Neural cell (in vitro differentiated cells): ENCODE measurements at regions not wholly inside any gene's neighbourhood (a gene's known extent, or its start where the extent isn't known, plus 50 kb on each side); places are given as distances from the start of the nearest gene placed in this dataset.

Experiments used
- H2AFZ ChIP-seq: fragments of 200-600, 300-800 bp; sonication (generic), shearing (Covaris generic); 2 replicates; pipeline ENCODE4 v1.6.0; 2014; ENCODE audit warnings: low read depth, mild to moderate bottlenecking, antibody characterized with exemption, low read length, moderate library complexity
- H3F3A ChIP-seq: fragments of 200-600 bp; shearing (Covaris generic); 2 replicates; pipeline ENCODE4 v1.6.1; 2016; ENCODE audit warnings: mild to moderate bottlenecking, moderate library complexity, mixed read lengths, antibody characterized with exemption, low read length; ENCODE audit not compliant: insufficient read depth, poor library complexity, severe bottlenecking
- H3K27ac ChIP-seq: fragments of 200-600, 300-800 bp; sonication (generic), shearing (Covaris generic); 2 replicates; pipeline ENCODE4 v1.5.1; 2014; ENCODE audit warnings: mild to moderate bottlenecking, low read length, moderate library complexity
- H3K27me3 ChIP-seq: fragments of 300-800, 200-600 bp; sonication (generic), shearing (Covaris generic); 2 replicates; pipeline ENCODE4 v1.6.0; 2014; ENCODE audit warnings: mild to moderate bottlenecking, low read depth, low read length, moderate library complexity; ENCODE audit not compliant: insufficient read depth
- H3K36me3 ChIP-seq: fragments of 300-800, 200-600 bp; sonication (generic), shearing (Covaris generic); 2 replicates; pipeline ENCODE4 v1.5.1; 2014; ENCODE audit warnings: mild to moderate bottlenecking, antibody characterized with exemption, low read length, moderate library complexity; ENCODE audit not compliant: insufficient read depth
- H3K4me2 ChIP-seq: fragments of 300-800, 200-600 bp; sonication (generic), shearing (Covaris generic); 2 replicates; pipeline ENCODE4 v1.6.0; 2014; ENCODE audit warnings: mild to moderate bottlenecking, low read length
- H3K4me3 ChIP-seq: fragments of 300-800, 200-600 bp; sonication (generic), shearing (Covaris generic); 2 replicates; pipeline ENCODE4 v1.5.1; 2014; ENCODE audit warnings: mild to moderate bottlenecking, low read length, moderate library complexity
- H3K79me2 ChIP-seq: fragments of 200-600 bp; shearing (Covaris generic); replicated peaks from 2 replicates; pipeline ENCODE4 v1.6.0; 2014; ENCODE audit warnings: mild to moderate bottlenecking, low read length, moderate library complexity; ENCODE audit not compliant: insufficient read depth
- H3K9ac ChIP-seq: fragments of 300-800, 200-600 bp; sonication (generic), shearing (Covaris generic); 2 replicates; pipeline ENCODE4 v1.6.1; 2016; ENCODE audit warnings: mild to moderate bottlenecking, low read length, mixed read lengths
- H3K9me2 ChIP-seq: fragments of 200-600 bp; shearing (Covaris generic); 2 replicates; pipeline ENCODE4 v1.6.1; 2016; ENCODE audit warnings: mild to moderate bottlenecking, low read length, mixed read lengths; ENCODE audit not compliant: insufficient read depth
- H3K9me3 ChIP-seq: fragments of 200-600, 300-800 bp; sonication (generic), shearing (Covaris generic); 2 replicates; pipeline ENCODE4 v1.6.1; 2016; ENCODE audit warnings: mild to moderate bottlenecking, mixed run types, low read length, moderate library complexity, mixed read lengths
- H4K20me1 ChIP-seq: fragments of 200-600 bp; shearing (Covaris generic); 2 replicates; pipeline ENCODE4 v1.6.1; 2016; ENCODE audit warnings: mild to moderate bottlenecking, mixed run types; ENCODE audit not compliant: insufficient read depth
- EP300 ChIP-seq: fragments of 450-650 bp; conservative IDR thresholded peaks from 2 replicates; pipeline ENCODE4 v1.6.1; 2014; ENCODE audit warnings: antibody characterized with exemption, mild to moderate bottlenecking, moderate library complexity; ENCODE audit not compliant: poor library complexity, severe bottlenecking
- EZH2 ChIP-seq: fragments of 200-600, 300-800 bp; shearing (Covaris generic), sonication (generic); IDR thresholded peaks from 2 replicates; pipeline ENCODE4 v1.6.1; 2014; ENCODE audit warnings: antibody characterized with exemption, low read length, borderline replicate concordance, mild to moderate bottlenecking; ENCODE audit not compliant: insufficient read depth, poor library complexity, severe bottlenecking
- MXI1 ChIP-seq: fragments of 450-650 bp; conservative IDR thresholded peaks from 2 replicates; pipeline ENCODE4 v1.6.1; 2014; ENCODE audit warnings: antibody characterized with exemption, mild to moderate bottlenecking; ENCODE audit not compliant: poor library complexity, severe bottlenecking
- POLR2AphosphoS5 ChIP-seq: IDR thresholded peaks from 2 replicates; pipeline ENCODE4 v1.6.1; 2012
- RAD21 ChIP-seq: fragments of 450-650 bp; conservative IDR thresholded peaks from 2 replicates; pipeline ENCODE4 v1.6.1; 2014; ENCODE audit warnings: antibody characterized with exemption, mild to moderate bottlenecking, moderate library complexity
- SMC3 ChIP-seq: fragments of 450-650 bp; conservative IDR thresholded peaks from 2 replicates; pipeline ENCODE4 v1.6.1; 2014; ENCODE audit warnings: antibody characterized with exemption, mild to moderate bottlenecking, moderate library complexity; ENCODE audit not compliant: poor library complexity
- TAF1 ChIP-seq: IDR thresholded peaks from 2 replicates; pipeline ENCODE4 v1.6.1; 2012; ENCODE audit warnings: low read depth
- TF ChIP-seq, protein P1 (sequence below): IDR thresholded peaks from 2 replicates; pipeline ENCODE4 v1.6.1; 2012; ENCODE audit warnings: borderline replicate concordance
- TF ChIP-seq, protein P2 (sequence below): fragments of 450-650 bp; IDR thresholded peaks from 2 replicates; pipeline ENCODE4 v1.5.1; 2014; ENCODE audit warnings: antibody characterized with exemption, mild to moderate bottlenecking, moderate library complexity; ENCODE audit not compliant: poor library complexity, severe bottlenecking

GRCh38 chr1:239558991-239559390 lies 172.6 kb downstream of the CHRM3 start:
- TF ChIP-seq POLR2AphosphoS5 (no peak), EZH2 (no peak), RAD21 (no peak), EP300 (no peak), SMC3 (no peak), MXI1 (no peak), TAF1 (no peak)
- TF ChIP-seq, protein P1, sequence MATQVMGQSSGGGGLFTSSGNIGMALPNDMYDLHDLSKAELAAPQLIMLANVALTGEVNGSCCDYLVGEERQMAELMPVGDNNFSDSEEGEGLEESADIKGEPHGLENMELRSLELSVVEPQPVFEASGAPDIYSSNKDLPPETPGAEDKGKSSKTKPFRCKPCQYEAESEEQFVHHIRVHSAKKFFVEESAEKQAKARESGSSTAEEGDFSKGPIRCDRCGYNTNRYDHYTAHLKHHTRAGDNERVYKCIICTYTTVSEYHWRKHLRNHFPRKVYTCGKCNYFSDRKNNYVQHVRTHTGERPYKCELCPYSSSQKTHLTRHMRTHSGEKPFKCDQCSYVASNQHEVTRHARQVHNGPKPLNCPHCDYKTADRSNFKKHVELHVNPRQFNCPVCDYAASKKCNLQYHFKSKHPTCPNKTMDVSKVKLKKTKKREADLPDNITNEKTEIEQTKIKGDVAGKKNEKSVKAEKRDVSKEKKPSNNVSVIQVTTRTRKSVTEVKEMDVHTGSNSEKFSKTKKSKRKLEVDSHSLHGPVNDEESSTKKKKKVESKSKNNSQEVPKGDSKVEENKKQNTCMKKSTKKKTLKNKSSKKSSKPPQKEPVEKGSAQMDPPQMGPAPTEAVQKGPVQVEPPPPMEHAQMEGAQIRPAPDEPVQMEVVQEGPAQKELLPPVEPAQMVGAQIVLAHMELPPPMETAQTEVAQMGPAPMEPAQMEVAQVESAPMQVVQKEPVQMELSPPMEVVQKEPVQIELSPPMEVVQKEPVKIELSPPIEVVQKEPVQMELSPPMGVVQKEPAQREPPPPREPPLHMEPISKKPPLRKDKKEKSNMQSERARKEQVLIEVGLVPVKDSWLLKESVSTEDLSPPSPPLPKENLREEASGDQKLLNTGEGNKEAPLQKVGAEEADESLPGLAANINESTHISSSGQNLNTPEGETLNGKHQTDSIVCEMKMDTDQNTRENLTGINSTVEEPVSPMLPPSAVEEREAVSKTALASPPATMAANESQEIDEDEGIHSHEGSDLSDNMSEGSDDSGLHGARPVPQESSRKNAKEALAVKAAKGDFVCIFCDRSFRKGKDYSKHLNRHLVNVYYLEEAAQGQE: no peak
- TF ChIP-seq, protein P2, sequence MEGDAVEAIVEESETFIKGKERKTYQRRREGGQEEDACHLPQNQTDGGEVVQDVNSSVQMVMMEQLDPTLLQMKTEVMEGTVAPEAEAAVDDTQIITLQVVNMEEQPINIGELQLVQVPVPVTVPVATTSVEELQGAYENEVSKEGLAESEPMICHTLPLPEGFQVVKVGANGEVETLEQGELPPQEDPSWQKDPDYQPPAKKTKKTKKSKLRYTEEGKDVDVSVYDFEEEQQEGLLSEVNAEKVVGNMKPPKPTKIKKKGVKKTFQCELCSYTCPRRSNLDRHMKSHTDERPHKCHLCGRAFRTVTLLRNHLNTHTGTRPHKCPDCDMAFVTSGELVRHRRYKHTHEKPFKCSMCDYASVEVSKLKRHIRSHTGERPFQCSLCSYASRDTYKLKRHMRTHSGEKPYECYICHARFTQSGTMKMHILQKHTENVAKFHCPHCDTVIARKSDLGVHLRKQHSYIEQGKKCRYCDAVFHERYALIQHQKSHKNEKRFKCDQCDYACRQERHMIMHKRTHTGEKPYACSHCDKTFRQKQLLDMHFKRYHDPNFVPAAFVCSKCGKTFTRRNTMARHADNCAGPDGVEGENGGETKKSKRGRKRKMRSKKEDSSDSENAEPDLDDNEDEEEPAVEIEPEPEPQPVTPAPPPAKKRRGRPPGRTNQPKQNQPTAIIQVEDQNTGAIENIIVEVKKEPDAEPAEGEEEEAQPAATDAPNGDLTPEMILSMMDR: no peak

GRCh38 chr1:239560921-239561320 lies 174.6 kb downstream of the CHRM3 start:
- H3K9ac ChIP-seq: no peak overlapping the region
- TF ChIP-seq, protein P2: no peak
- TF ChIP-seq EZH2: no peak
- TF ChIP-seq RAD21: no peak
- no peak for TF ChIP-seq POLR2AphosphoS5
- TF ChIP-seq, protein P1: no peak
- TF ChIP-seq TAF1: no peak
- no peak for TF ChIP-seq MXI1
- no peak for TF ChIP-seq SMC3
- TF ChIP-seq EP300: no peak
- H3K36me3 ChIP-seq: no peaks in the 10 kb centered on the region
- no peaks in the 10 kb centered on the region for H3F3A ChIP-seq
- no peaks in the 10 kb centered on the region for H3K9me3 ChIP-seq
- H3K27ac ChIP-seq: no peak overlapping the region
- no peak overlapping the region for H2AFZ ChIP-seq
- no peak overlapping the region for H3K4me3 ChIP-seq
- no peaks in the 10 kb centered on the region for H3K79me2 ChIP-seq
- no peak overlapping the region for H3K4me2 ChIP-seq
- H4K20me1 ChIP-seq: no peaks in the 10 kb centered on the region
- H3K9me2 ChIP-seq: no peaks in the 10 kb centered on the region
- H3K27me3 ChIP-seq: no peaks in the 10 kb centered on the region

More at GRCh38 chr1:239558991-239559390, 172.6 kb downstream of the CHRM3 start:
- Histone ChIP-seq H3K36me3 (no peaks in the 10 kb centered on the region), H4K20me1 (no peaks in the 10 kb centered on the region), H3K27ac (no peak overlapping the region), H3K27me3 (no peaks in the 10 kb centered on the region), H2AFZ (no peak overlapping the region), H3K4me3 (no peak overlapping the region), H3K9ac (no peak overlapping the region), H3K9me2 (no peaks in the 10 kb centered on the region), H3K79me2 (no peaks in the 10 kb centered on the region), H3F3A (no peaks in the 10 kb centered on the region), H3K4me2 (no peak overlapping the region), H3K9me3 (no peaks in the 10 kb centered on the region)
